Testis (tissue), 2 donors: ENCODE measurements at regions not wholly inside any gene's neighbourhood (a gene's known extent, or its start where the extent isn't known, plus 50 kb on each side); places are given as distances from the start of the nearest gene placed in this dataset.

Experiments
- POLR2A ChIP-seq: fragments of 450-650 bp; IDR thresholded peaks from one replicate; pipeline ENCODE4 v1.6.1; 2017; ENCODE audit warnings: antibody characterized with exemption, mild to moderate bottlenecking, moderate library complexity
- TF ChIP-seq, protein P1 (sequence below), 3 experiments: fragments of 450-650 bp in 2 of 3; fragments of 200-600 bp in 1 of 3; sonication (generic) in 1 of 3; IDR thresholded peaks; one replicate each; pipeline ENCODE4 v1.5.1; 2016 to 2019; ENCODE audit warnings: antibody characterized with exemption in 3 of 3, mild to moderate bottlenecking in 2 of 3, moderate library complexity in 1 of 3

DNA sequence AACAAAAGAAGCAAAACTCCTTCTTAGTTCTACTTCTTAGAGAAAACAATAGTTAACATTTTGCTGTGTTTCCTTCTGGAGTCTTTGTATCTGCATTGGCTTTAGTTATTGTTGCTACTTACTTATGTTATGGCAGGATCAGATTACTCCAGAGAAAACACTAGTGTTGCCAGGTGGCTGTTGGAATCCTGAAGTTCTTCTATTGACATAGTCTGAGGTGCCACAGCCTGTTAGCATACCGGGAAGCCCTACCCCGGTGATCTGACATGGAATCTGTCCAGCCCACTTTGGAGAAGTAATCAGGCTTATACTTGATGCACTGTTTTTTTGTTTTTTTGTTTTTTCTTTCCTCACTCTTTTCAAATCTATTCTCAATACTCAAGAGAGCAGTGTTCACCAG, 68.5 kb upstream of the CEP78 start:
- TF ChIP-seq, protein P1, sequence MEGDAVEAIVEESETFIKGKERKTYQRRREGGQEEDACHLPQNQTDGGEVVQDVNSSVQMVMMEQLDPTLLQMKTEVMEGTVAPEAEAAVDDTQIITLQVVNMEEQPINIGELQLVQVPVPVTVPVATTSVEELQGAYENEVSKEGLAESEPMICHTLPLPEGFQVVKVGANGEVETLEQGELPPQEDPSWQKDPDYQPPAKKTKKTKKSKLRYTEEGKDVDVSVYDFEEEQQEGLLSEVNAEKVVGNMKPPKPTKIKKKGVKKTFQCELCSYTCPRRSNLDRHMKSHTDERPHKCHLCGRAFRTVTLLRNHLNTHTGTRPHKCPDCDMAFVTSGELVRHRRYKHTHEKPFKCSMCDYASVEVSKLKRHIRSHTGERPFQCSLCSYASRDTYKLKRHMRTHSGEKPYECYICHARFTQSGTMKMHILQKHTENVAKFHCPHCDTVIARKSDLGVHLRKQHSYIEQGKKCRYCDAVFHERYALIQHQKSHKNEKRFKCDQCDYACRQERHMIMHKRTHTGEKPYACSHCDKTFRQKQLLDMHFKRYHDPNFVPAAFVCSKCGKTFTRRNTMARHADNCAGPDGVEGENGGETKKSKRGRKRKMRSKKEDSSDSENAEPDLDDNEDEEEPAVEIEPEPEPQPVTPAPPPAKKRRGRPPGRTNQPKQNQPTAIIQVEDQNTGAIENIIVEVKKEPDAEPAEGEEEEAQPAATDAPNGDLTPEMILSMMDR (IDR thresholded peaks at IDR 0.05), result no peak
- TF ChIP-seq POLR2A, result no peak
